ENCODE measurements at regions not wholly inside any gene's neighbourhood (a gene's known extent, or its start where the extent isn't known, plus 50 kb on each side); places are given as distances from the start of the nearest gene placed in this dataset.
"Not testable (repeated sequence)": the region's sequence is repeated elsewhere in the genome, so short reads cannot be mapped to it uniquely, and the experiment has no call there.

DNA sequence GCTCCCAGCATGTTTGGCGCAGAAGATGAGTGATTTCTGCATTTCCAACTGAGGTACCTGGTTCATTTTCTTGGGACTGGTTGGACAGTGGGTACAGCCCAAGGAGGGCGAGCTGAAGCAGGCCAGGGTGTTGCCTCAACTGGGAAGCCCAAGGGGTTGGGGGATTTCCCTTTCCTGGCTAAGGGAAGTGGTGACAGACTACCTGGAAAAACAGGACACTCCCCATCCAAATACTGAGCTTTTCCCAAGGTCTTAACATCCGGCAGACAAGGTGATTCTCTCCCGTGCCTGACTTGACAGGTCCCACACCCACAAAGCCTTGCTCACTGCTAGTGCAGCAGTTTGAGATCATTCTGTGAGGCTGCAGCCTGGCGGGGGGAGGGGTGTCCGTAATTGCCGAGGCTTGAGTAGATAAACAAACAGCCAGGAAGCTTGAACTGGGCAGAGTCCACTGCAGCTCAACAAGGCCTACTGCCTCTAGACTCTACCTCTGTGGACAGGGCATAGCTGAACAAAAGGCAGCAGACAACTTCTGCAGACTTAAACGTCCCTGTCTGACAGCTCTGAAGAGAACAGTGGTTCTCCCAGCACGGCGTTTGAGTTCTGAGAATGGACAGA is 307.7 kb upstream of the ARSJ start:
- no peak for DNase-seq (ENCODE audit: low read depth in 2 of 2)

DNA sequence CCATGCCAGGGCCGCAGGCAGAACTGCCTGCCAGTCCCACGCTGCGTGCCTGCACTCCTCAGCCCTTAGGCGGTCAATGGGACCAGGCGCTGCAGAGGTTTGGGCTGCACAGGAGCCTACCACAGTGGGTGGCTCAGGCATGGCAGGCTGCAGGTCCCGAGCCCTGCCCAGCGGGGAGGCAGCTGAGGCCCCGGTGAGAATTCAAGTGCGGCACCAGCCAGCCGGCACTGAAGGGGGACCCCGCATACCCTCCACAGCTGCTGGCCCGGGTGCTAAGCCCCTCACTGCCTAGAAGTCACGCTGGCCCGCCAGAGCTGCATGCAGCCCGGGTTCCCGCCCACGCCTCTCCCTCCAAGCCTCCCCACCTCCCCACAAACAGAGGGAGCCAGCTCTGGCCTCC is 302.5 kb upstream of the UGT8 start:
- DNase-seq (ENCODE audit: low read depth in 2 of 2), result no peak

DNA sequence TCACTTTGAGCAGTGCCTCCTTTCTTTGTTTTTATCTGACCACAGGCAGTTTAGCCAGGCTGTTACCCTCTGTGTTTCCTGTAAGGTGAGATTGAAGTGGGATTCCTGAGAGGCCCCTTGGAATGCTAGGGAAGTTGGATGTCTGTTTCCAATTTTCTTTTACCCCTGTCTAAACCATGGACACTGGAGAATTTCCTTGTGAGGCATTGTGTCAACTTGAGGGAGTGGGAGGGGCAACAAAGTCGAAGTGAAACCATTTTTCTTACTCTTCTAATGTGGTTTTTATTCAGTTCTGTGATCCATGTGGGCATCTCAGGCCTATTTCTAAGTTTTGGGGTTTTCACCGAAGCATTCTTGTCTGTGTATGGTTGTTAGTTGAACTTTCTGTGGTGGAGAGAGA is 296.1 kb upstream of the UGT8 start:
- DNase-seq (ENCODE audit: low read depth in 2 of 2), result no peak

- no peak for DNase-seq (ENCODE audit: low read depth in 2 of 2)
Measured at GRCh38 chr4:114304046-114304445, 294.6 kb upstream of the UGT8 start.

GRCh38 chr4:114304567-114304966 is 294.0 kb upstream of the UGT8 start:
- DNase-seq (ENCODE audit: low read depth in 2 of 2), result no peak

GRCh38 chr4:114306946-114307345 is 291.7 kb upstream of the UGT8 start:
- no peak for DNase-seq (ENCODE audit: low read depth in 2 of 2)

DNA sequence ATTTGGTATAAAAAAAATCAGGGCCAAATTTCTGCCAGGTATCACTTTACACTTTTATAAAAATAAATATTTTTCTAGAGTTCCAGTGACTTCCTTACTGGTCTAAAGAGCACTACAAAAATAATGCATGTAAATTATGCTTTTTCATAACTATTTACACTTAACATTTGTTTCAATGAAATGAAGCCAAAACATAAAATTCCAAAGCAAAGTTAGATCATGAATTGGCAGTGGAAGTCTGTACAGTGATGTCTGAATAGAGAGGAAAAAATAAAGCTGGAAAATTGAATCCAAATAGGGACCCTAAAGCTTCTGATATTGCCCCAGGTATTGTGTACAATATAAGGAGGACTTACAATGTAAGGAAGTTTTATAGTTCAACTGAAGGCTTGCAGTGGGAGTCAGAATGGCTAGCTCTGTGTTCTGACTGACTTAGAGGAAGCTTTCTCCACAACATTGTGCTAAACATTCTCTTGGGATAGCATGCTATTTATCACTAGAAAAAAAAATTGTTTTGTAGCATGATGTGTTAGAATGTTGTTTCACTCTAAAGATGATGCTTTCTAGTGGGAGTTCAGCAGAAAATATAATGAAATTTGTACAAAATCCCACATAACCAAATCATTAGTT is 288.2 kb upstream of the UGT8 start:
- DNase-seq (ENCODE audit: low read depth in 2 of 2), result no peak

DNA sequence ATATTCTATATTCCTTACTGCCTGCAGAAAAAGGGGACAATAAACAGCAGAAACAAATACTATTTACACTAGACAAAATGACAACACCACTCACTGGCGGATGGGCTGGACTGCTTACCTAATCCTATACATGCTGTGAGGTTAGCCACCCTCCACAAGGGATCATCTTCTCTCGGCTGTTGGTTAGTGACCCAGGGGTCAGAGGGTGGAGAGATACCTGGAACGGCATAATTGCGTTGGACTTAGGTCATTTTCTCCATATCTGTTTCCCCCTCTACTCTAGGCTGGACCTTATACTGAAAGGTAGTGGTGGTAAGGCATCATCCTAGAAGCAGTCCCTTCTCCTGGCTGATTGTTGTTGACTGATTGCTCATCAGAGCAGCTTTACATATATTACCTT is 286.8 kb upstream of the UGT8 start:
- DNase-seq (ENCODE audit: low read depth in 2 of 2), result no peak

DNA sequence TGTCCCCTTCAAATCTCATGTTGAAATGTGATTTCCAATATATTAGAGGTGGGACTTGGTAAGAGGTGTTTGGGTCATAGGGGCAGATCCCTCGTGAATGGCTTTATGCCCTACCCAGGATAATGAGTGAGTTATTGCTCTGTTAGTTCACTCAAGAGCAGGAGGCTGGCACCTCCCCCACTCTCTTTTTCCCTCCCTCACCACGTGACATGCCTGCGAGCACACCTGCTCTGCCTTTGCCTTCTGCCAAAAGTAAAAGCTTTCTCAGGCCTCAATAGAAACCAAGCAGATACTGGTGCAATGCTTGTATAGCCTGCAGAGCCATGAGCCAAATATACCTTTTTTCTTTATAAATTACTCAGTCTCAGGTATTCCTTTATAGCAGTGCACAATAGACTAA is 286.3 kb upstream of the UGT8 start:
- DNase-seq (ENCODE audit: low read depth in 2 of 2), result no peak

GRCh38 chr4:114316789-114317188 is 281.8 kb upstream of the UGT8 start:
- no peak for DNase-seq (ENCODE audit: low read depth in 2 of 2)

- no peak for DNase-seq (ENCODE audit: low read depth in 2 of 2)
Measured at GRCh38 chr4:114317564-114317963, 281.0 kb upstream of the UGT8 start.

DNA sequence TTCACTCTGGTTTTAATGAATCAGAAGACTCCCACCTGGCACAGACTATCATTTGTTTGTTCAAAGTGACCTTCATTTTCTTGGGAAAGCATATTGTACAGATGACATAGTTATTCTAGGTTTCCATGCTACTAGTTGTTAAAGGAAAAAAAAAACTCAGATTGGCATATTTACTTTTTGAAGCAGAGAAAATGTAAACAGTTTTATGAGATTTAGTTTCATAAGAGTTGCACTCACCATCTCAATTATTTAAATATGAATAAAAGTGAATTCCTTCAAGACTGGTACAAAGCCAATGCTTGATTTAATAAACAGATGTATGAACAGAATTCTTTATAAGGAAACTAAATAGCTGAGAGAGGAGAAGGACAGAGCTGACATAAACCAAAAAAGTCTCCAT is 280.3 kb upstream of the UGT8 start:
- no peak for DNase-seq (ENCODE audit: low read depth in 2 of 2)

- DNase-seq (ENCODE audit: low read depth in 2 of 2), result no peak
Measured at GRCh38 chr4:114320126-114320525, 278.5 kb upstream of the UGT8 start.

- no peak for DNase-seq (ENCODE audit: low read depth in 2 of 2)
Measured at GRCh38 chr4:114321366-114321765, 277.2 kb upstream of the UGT8 start.

DNA sequence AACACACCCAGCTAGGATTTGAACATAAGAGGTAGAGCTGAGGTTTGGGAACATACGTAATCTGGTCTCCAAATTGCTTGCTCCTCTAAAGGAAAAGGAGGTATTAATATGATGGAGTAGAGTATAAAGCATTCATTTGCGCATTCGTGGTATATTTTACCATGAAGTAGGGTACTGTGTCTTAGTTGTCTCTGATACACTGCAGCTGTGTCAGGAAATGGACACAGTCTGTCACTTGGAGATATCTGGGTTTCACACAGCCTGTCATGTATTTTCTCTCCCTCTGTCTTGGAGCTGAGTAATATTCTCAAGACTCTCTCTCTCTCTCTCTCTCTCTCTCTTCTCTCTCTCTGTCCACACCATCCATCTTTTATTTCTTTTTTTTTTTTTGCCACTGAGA is 274.8 kb upstream of the UGT8 start:
- DNase-seq (ENCODE audit: low read depth in 2 of 2), result no peak

- no peak for DNase-seq (ENCODE audit: low read depth in 2 of 2)
Measured at GRCh38 chr4:114326358-114326757, 272.2 kb upstream of the UGT8 start.

DNA sequence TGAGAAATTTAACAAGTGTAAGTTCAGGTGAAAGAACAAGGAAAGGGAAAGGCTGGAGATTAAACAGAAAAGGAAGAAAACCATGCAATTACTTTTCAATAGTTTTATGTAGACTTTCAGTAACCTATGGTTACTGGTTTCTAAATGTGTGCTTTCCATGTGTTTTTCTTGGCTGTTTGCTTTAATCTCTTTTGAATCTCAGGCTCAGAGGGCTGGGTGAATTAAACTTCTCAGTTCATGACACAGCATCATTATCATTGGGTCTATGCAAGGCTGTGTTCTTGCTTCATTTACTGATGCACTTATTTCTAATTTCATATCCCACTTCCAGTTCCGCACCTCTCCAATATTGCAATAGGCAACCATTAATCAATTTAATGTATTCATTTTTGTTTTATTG is 266.5 kb upstream of the UGT8 start:
- DNase-seq (ENCODE audit: low read depth in 2 of 2), result no peak

- DNase-seq (ENCODE audit: low read depth in 2 of 2), result not testable (repeated sequence)
Measured at GRCh38 chr4:114334363-114334762, 264.2 kb upstream of the UGT8 start.

GRCh38 chr4:114334884-114335330 is 263.7 kb upstream of the UGT8 start:
- no peak for DNase-seq (ENCODE audit: low read depth in 2 of 2)

GRCh38 chr4:114335339-114335738 is 263.3 kb upstream of the UGT8 start:
- no peak for DNase-seq (ENCODE audit: low read depth in 2 of 2)

DNA sequence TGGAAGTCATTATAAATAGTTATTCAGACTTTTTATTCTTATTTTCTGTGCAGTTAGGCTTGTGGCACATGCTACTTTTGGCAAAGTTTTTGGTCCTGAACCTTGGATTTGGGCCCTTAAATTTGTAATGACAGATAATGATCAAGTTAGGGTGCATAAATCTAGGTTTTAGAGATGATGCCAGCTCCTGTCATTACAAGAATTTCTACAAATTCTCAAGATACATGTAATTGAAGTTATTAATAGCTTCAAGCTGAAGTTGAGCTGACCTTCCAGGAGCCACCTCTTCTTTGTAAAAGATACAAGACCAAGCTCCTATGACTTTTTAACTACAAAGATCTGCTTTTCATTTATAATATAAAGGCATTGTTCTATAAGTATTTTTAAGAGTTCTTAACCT is 255.6 kb upstream of the UGT8 start:
- no peak for DNase-seq (ENCODE audit: low read depth in 2 of 2)

DNA sequence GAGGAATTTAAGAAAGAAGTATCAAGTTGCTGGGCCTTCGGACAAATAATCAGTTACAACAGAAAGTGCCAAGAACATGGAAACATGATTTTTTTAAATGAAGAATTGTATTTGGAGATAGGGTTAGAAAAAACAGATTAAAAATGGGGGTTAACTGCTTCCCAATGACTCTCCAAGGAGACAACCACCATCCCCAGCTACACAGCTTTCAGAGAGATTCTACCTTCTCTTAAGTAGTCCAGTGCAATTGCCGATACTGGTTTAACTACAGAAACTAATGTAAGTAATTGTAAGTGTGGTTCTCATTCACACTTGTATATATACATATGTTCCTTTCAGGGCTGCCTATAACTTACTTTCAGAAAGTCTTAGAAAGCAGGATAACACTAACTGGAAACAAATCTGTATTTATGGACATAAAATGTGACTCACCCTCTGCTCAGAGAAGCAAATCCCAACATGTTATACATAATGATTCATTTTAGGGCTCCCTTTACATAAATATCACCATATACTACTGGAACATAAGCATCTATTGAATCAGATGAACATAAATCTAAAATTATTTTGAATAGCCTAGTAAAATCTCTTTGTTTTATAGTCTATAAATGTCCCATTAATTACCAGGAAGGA is 248.9 kb upstream of the UGT8 start:
- no peak for DNase-seq (ENCODE audit: low read depth in 2 of 2)

DNA sequence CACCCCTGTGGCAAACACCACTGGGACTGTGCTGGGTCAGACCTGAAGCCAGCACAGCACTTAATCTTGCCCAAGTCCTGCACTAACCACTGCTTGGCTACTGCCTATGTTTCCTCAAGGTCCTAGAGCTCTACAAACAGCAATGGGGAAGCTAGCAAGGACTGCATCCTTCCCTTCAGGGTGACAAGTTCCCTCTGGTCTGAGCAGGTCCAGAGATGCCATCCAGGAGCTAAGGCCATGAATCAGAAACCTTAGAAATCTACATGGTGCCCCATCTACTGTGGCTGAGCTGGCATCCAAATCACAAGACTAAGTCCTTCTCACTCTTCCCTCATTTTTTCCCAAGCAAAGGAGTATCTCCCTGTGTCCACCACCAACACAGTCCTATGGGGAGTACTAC is 239.7 kb upstream of the UGT8 start:
- DNase-seq (ENCODE audit: low read depth in 2 of 2), result no peak

GRCh38 chr4:114361249-114361648 is 237.4 kb upstream of the UGT8 start:
- DNase-seq (ENCODE audit: low read depth in 2 of 2), result no peak

All from stimulated activated CD8-positive, alpha-beta memory T cell treated with anti-CD3 and anti-CD28 coated beads, Interleukin-15, amount 100 ng/mL, for 4 hours (primary cell).